ENCODE measurements at regions not wholly inside any gene's neighbourhood (a gene's known extent, or its start where the extent isn't known, plus 50 kb on each side); places are given as distances from the start of the nearest gene placed in this dataset.

DNA sequence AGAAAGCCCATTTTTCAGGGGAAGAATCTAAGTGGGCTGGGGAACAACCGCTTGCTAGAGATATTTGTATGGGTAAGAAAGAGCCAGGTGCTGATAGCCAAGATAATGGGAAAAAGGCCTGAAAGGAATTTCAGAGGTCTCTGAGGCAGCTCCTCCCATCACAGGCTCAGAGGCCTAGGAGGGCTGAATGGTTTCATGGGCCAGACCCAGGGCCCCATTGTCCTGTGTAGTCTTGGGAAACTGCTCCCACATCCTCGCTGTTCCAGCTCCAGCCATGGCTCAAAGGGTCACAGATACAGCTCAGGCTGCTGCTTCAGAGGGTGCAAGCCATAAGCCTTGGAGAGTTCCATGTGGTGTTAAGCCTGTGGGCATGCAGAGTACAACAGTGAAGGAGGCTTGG is 73.2 kb upstream of the ARHGAP20 start:
- Histone ChIP-seq H2BK120ac (ENCODE audit: insufficient read depth, low read length, poor library complexity) (no peak overlapping the region), H4K91ac (ENCODE audit: low read depth, low read length) (no peak overlapping the region), H3K9ac (ENCODE audit: low read length) (no peak overlapping the region), H3K27ac (ENCODE audit: low read depth, low read length) (no peak overlapping the region), H3K36me3 (ENCODE audit: control insufficient read depth in 1 of 2, insufficient read depth in 2 of 2, low read length in 2 of 2) (no peaks in the 10 kb centered on the region), H2AK5ac (ENCODE audit: low read length) (no peak overlapping the region), H3K27me3 (ENCODE audit: insufficient read depth, low read length) (no peaks in the 10 kb centered on the region), H2AFZ (ENCODE audit: insufficient read depth, low read length, poor library complexity) (no peak overlapping the region), H3K79me1 (ENCODE audit: low read length) (no peaks in the 10 kb centered on the region), H3K4me2 (ENCODE audit: low read length) (no peak overlapping the region), H4K12ac (ENCODE audit: low read depth, low read length) (no peak overlapping the region), H2BK12ac (ENCODE audit: low read length) (no peak overlapping the region), H2BK5ac (ENCODE audit: low read depth, low read length, poor library complexity) (no peak overlapping the region), H3K18ac (ENCODE audit: low read length) (no peak overlapping the region), H3K4me1 (ENCODE audit: control insufficient read depth in 1 of 2, insufficient read depth in 2 of 2, low read length in 2 of 2) (no peaks in the 10 kb centered on the region), H3K14ac (ENCODE audit: low read length) (no peak overlapping the region), H4K8ac (ENCODE audit: low read depth, low read length) (no peak overlapping the region), H3K23ac (ENCODE audit: low read length) (no peak overlapping the region), H3K4me3 (ENCODE audit: low read depth, low read length) (no peak overlapping the region), H3K9me3 (ENCODE audit: insufficient read depth, low read depth, low read length) (peaks cover 4% of the 10 kb centered on the region), H3K4ac (ENCODE audit: low read depth, low read length) (no peak overlapping the region), H3K79me2 (ENCODE audit: control insufficient read depth, insufficient read depth, low read length, poor library complexity) (no peaks in the 10 kb centered on the region)
- DNase-seq = no peak
- WGBS (ENCODE audit: extremely low coverage, insufficient coverage, insufficient read length) = no CpG with 5 or more reads among the region's 2 CpGs

DNA sequence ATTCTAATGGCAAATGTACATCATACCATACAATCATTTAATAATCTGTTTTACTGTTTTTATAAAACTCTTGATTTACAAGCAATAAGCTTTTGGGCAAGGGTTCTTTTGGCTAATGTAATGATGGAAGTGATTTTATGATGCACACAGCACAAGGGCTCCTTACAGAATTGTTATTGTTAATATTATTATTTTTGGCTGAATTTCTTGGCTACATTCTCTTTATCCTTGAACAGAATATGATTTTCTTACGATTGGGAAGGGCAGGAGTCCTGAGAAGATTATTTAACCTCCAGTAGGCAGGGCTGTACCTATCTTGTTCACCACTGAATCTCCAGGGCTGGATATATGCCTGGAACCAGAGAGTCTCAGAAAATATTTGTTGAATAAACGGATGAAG is 70.4 kb upstream of the ARHGAP20 start:
- no peaks in the 10 kb centered on the region for H3K4me1 ChIP-seq (ENCODE audit: control insufficient read depth in 1 of 2, insufficient read depth in 2 of 2, low read length in 2 of 2)
- H2BK5ac ChIP-seq (ENCODE audit: low read depth, low read length, poor library complexity) = no peak overlapping the region
- H3K14ac ChIP-seq (ENCODE audit: low read length) = no peak overlapping the region
- H3K36me3 ChIP-seq (ENCODE audit: control insufficient read depth in 1 of 2, insufficient read depth in 2 of 2, low read length in 2 of 2) = no peaks in the 10 kb centered on the region
- DNase-seq = no peak
- no peak overlapping the region for H2BK12ac ChIP-seq (ENCODE audit: low read length)
- H3K18ac ChIP-seq (ENCODE audit: low read length) = no peak overlapping the region
- H2AK5ac ChIP-seq (ENCODE audit: low read length) = no peak overlapping the region
- no peak overlapping the region for H2BK120ac ChIP-seq (ENCODE audit: insufficient read depth, low read length, poor library complexity)
- WGBS (ENCODE audit: extremely low coverage, insufficient coverage, insufficient read length) = no CpG with 5 or more reads among the region's 2 CpGs
- H3K27ac ChIP-seq (ENCODE audit: low read depth, low read length) = no peak overlapping the region
- peaks cover 4% of the 10 kb centered on the region for H3K9me3 ChIP-seq (ENCODE audit: insufficient read depth, low read depth, low read length)
- no peak overlapping the region for H4K12ac ChIP-seq (ENCODE audit: low read depth, low read length)
- no peak overlapping the region for H3K4me2 ChIP-seq (ENCODE audit: low read length)
- no peak overlapping the region for H3K9ac ChIP-seq (ENCODE audit: low read length)
- no peak overlapping the region for H3K4me3 ChIP-seq (ENCODE audit: low read depth, low read length)
- H3K27me3 ChIP-seq (ENCODE audit: insufficient read depth, low read length) = no peaks in the 10 kb centered on the region
- H3K79me2 ChIP-seq (ENCODE audit: control insufficient read depth, insufficient read depth, low read length, poor library complexity) = no peaks in the 10 kb centered on the region
- H3K23ac ChIP-seq (ENCODE audit: low read length) = no peak overlapping the region
- no peak overlapping the region for H2AFZ ChIP-seq (ENCODE audit: insufficient read depth, low read length, poor library complexity)
- H3K79me1 ChIP-seq (ENCODE audit: low read length) = no peaks in the 10 kb centered on the region
- H3K4ac ChIP-seq (ENCODE audit: low read depth, low read length) = no peak overlapping the region
- H4K91ac ChIP-seq (ENCODE audit: low read depth, low read length) = no peak overlapping the region
- no peak overlapping the region for H4K8ac ChIP-seq (ENCODE audit: low read depth, low read length)

DNA sequence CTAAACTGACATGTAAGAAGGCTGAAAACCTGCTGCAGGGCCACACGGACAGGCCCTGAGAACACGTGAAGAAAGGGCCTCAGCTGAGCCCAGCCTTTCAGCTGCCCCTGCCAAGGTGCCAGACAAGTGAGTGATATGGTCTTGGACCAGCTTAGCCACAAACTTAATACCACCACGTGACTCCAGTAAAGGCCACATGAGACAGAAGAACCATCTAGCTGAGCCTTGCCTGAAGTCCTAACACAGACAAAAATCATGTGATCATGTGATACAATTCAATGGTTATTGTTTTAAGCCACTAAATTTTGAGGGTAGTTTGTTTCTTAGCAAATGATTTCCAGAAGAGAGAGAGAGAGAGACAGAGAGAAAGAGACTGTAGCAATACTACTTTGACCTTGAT is 66.9 kb upstream of the ARHGAP20 start:
- no peak overlapping the region for H2BK120ac ChIP-seq (ENCODE audit: insufficient read depth, low read length, poor library complexity)
- H3K9ac ChIP-seq (ENCODE audit: low read length) = no peak overlapping the region
- no peak overlapping the region for H3K23ac ChIP-seq (ENCODE audit: low read length)
- no peaks in the 10 kb centered on the region for H3K27me3 ChIP-seq (ENCODE audit: insufficient read depth, low read length)
- no peak overlapping the region for H3K14ac ChIP-seq (ENCODE audit: low read length)
- H2BK12ac ChIP-seq (ENCODE audit: low read length) = no peak overlapping the region
- no CpG with 5 or more reads among the region's 3 CpGs for WGBS (ENCODE audit: extremely low coverage, insufficient coverage, insufficient read length)
- no peak overlapping the region for H3K18ac ChIP-seq (ENCODE audit: low read length)
- no peaks in the 10 kb centered on the region for H3K9me3 ChIP-seq (ENCODE audit: insufficient read depth, low read depth, low read length)
- no peak overlapping the region for H4K12ac ChIP-seq (ENCODE audit: low read depth, low read length)
- no peak overlapping the region for H3K27ac ChIP-seq (ENCODE audit: low read depth, low read length)
- H3K4me2 ChIP-seq (ENCODE audit: low read length) = no peak overlapping the region
- no peak overlapping the region for H3K4ac ChIP-seq (ENCODE audit: low read depth, low read length)
- H2BK5ac ChIP-seq (ENCODE audit: low read depth, low read length, poor library complexity) = no peak overlapping the region
- no peak overlapping the region for H3K4me3 ChIP-seq (ENCODE audit: low read depth, low read length)
- DNase-seq = no peak
- no peaks in the 10 kb centered on the region for H3K4me1 ChIP-seq (ENCODE audit: control insufficient read depth in 1 of 2, insufficient read depth in 2 of 2, low read length in 2 of 2)
- H3K36me3 ChIP-seq (ENCODE audit: control insufficient read depth in 1 of 2, insufficient read depth in 2 of 2, low read length in 2 of 2) = no peaks in the 10 kb centered on the region
- H3K79me1 ChIP-seq (ENCODE audit: low read length) = no peaks in the 10 kb centered on the region
- no peaks in the 10 kb centered on the region for H3K79me2 ChIP-seq (ENCODE audit: control insufficient read depth, insufficient read depth, low read length, poor library complexity)
- H4K8ac ChIP-seq (ENCODE audit: low read depth, low read length) = no peak overlapping the region
- H4K91ac ChIP-seq (ENCODE audit: low read depth, low read length) = no peak overlapping the region
- H2AFZ ChIP-seq (ENCODE audit: insufficient read depth, low read length, poor library complexity) = no peak overlapping the region
- H2AK5ac ChIP-seq (ENCODE audit: low read length) = no peak overlapping the region

DNA sequence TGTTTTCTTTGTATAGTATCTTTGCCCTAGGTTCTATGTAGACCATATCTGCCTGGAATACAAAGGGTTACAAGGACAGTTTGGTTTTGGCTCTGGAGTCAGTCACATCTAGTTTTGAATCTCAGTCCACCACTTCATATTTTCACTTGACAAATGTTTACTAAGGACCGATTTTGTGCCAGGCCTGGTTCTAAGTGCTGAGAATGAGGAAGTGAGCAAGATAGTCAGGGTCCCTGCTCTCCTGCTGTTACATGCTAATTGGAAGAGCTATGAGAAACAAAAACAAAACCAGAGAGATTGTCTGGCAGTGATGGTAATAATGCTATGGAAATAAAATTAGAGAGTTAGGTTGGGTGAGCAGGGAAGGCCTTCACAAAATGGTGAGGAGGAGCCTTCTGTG is 66.1 kb upstream of the ARHGAP20 start:
- no peaks in the 10 kb centered on the region for H3K79me2 ChIP-seq (ENCODE audit: control insufficient read depth, insufficient read depth, low read length, poor library complexity)
- no peak overlapping the region for H3K4ac ChIP-seq (ENCODE audit: low read depth, low read length)
- no peak overlapping the region for H3K18ac ChIP-seq (ENCODE audit: low read length)
- H3K27ac ChIP-seq (ENCODE audit: low read depth, low read length) = no peak overlapping the region
- no peak for DNase-seq
- H2BK5ac ChIP-seq (ENCODE audit: low read depth, low read length, poor library complexity) = no peak overlapping the region
- H3K14ac ChIP-seq (ENCODE audit: low read length) = no peak overlapping the region
- H2BK120ac ChIP-seq (ENCODE audit: insufficient read depth, low read length, poor library complexity) = no peak overlapping the region
- H4K12ac ChIP-seq (ENCODE audit: low read depth, low read length) = no peak overlapping the region
- H3K9me3 ChIP-seq (ENCODE audit: insufficient read depth, low read depth, low read length) = no peaks in the 10 kb centered on the region
- no peak overlapping the region for H2AFZ ChIP-seq (ENCODE audit: insufficient read depth, low read length, poor library complexity)
- H3K79me1 ChIP-seq (ENCODE audit: low read length) = no peaks in the 10 kb centered on the region
- H4K8ac ChIP-seq (ENCODE audit: low read depth, low read length) = no peak overlapping the region
- no peak overlapping the region for H2AK5ac ChIP-seq (ENCODE audit: low read length)
- no peak overlapping the region for H3K4me3 ChIP-seq (ENCODE audit: low read depth, low read length)
- WGBS (ENCODE audit: extremely low coverage, insufficient coverage, insufficient read length) = no CpG with 5 or more reads among the region's 1 CpG
- H2BK12ac ChIP-seq (ENCODE audit: low read length) = no peak overlapping the region
- H3K23ac ChIP-seq (ENCODE audit: low read length) = no peak overlapping the region
- H4K91ac ChIP-seq (ENCODE audit: low read depth, low read length) = no peak overlapping the region
- no peaks in the 10 kb centered on the region for H3K27me3 ChIP-seq (ENCODE audit: insufficient read depth, low read length)
- H3K4me1 ChIP-seq (ENCODE audit: control insufficient read depth in 1 of 2, insufficient read depth in 2 of 2, low read length in 2 of 2) = no peaks in the 10 kb centered on the region
- no peak overlapping the region for H3K4me2 ChIP-seq (ENCODE audit: low read length)
- no peak overlapping the region for H3K9ac ChIP-seq (ENCODE audit: low read length)
- no peaks in the 10 kb centered on the region for H3K36me3 ChIP-seq (ENCODE audit: control insufficient read depth in 1 of 2, insufficient read depth in 2 of 2, low read length in 2 of 2)
